Activated naive CD4-positive, alpha-beta T cell treated with anti-CD3 and anti-CD28 coated beads for 36 hours (primary cell): ENCODE measurements at regions not wholly inside any gene's neighbourhood (a gene's known extent, or its start where the extent isn't known, plus 50 kb on each side); places are given as distances from the start of the nearest gene placed in this dataset.
"Not testable (repeated sequence)": the region's sequence is repeated elsewhere in the genome, so short reads cannot be mapped to it uniquely, and the experiment has no call there.

Experiments used
- CTCF ChIA-PET: fragments of 350-600 bp; sonication (Branson Sonifier 250); formaldehyde crosslinking; loops from one replicate; lab custom pipeline; 2021; ENCODE audit warnings: antibody characterized with exemption; lab: Charles Lee
- DNase-seq: peaks from one replicate; pipeline ENCODE4 v3.0.0-alpha.2; 2020
- H3K27ac Mint-ChIP-seq: one replicate; pipeline ENCODE4 v1.8.0; 2021; ENCODE audit warnings: mild to moderate bottlenecking, mixed read lengths
- H3K27me3 Mint-ChIP-seq: one replicate; pipeline ENCODE4 v1.8.0; 2021; ENCODE audit warnings: low read depth, mixed read lengths
- H3K36me3 Mint-ChIP-seq: one replicate; pipeline ENCODE4 v1.8.0; 2021; ENCODE audit warnings: low read depth, mixed read lengths
- H3K4me1 Mint-ChIP-seq: one replicate; pipeline ENCODE4 v1.8.0; 2021; ENCODE audit warnings: low read depth, mixed read lengths
- H3K4me3 Mint-ChIP-seq: one replicate; pipeline ENCODE4 v1.8.0; 2021; ENCODE audit warnings: mild to moderate bottlenecking, moderate library complexity, mixed read lengths
- H3K9me3 Mint-ChIP-seq: one replicate; pipeline ENCODE4 v1.8.0; 2021; ENCODE audit warnings: mixed read lengths
- intact Hi-C: fragments of 100-400 bp; cut with micrococcal nuclease; formaldehyde crosslinking; loops from one replicate; pipeline ENCODE4 v1.15.1; 2023

DNA sequence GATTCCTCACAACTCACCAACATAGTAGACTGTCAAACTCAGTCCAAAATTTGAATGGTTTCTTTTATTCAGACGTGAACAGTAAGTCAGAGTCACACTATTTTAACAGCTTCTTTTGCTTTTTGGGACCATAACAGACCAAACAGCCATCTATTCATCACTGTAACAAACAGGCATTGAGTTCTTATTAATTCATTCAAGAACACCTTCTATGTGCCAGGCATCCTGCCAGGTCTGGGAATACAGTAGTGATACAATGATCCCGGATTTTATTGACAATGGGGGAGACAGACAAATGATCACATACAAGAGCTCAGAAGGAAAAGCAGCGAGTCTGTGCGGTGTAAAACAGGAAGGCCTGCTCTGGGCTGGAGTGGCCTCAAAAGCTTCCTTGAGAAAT, 153.3 kb upstream of the ERCC6L2 start:
- no peak for DNase-seq
- Mint-ChIP-seq H3K4me1 (peaks cover 34% of the 10 kb centered on the region), H3K9me3 (peaks cover 13% of the 10 kb centered on the region), H3K27ac (no peak overlapping the region), H3K4me3 (no peak overlapping the region), H3K36me3 (no peaks in the 10 kb centered on the region), H3K27me3 (peaks cover 3% of the 10 kb centered on the region)
- intact Hi-C loops: loop anchor here (5.0 to 10.0 kb wide), 2 partner anchors 230 to 1063 kb away; no protein-coding TSS in a partner anchor
- CTCF ChIA-PET: interaction anchor here (0.5 kb wide), 1 partner anchor 194 kb away, joined by 3 read pairs; no protein-coding TSS in a partner anchor

DNA sequence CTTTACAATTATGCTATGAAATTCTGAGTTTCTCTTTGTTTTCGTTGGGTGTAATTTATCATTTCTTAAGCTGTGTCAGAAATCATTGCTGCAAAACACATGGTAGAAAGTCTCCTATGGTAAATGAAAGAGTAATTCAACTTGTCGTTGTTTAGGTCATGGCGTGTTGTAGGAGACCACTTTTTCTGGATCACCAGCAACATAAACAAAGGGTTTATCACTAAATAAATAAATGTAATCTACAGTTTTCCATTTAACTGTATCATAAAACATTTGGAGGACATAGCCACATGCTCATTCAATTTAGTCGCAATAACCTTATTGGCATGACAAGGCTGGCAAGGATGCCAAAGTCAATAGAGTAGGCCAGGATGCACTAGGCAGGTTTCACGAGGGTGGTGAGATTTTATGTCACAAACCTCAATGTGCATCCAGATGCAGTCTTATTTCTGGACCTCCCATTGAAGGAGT, 154.4 kb upstream of the ERCC6L2 start:
- CTCF ChIA-PET: no interaction called here
- no peak overlapping the region for H3K4me3 Mint-ChIP-seq
- DNase-seq: no peak
- peaks cover 13% of the 10 kb centered on the region for H3K9me3 Mint-ChIP-seq
- peaks cover 34% of the 10 kb centered on the region for H3K4me1 Mint-ChIP-seq
- H3K27me3 Mint-ChIP-seq: peaks cover 3% of the 10 kb centered on the region
- intact Hi-C loops: loop anchor here (5.0 to 10.0 kb wide), 2 partner anchors 229 to 1064 kb away; no protein-coding TSS in a partner anchor
- no peaks in the 10 kb centered on the region for H3K36me3 Mint-ChIP-seq
- no peak overlapping the region for H3K27ac Mint-ChIP-seq

DNA sequence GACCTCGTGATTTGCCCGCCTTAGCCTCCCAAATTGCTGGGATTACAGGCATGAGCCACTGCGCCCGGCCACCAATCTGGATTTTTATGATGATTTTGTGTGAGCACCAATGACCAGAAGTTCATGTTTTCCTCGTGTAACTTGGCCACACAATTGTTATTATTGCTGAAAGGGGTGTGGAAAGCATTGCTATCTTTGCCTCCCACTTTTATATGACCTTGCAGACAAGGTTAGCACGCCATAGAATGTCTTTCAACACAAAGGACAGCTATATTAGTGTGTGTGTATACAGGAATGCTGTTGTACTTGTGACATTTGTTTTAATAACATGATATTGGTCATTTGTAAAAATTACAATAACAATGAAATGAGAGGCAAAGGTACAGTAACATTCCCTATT, 155.0 kb upstream of the ERCC6L2 start:
- peaks cover 3% of the 10 kb centered on the region for H3K27me3 Mint-ChIP-seq
- CTCF ChIA-PET: no interaction called here
- H3K4me1 Mint-ChIP-seq: peaks cover 29% of the 10 kb centered on the region
- H3K36me3 Mint-ChIP-seq: peaks cover 1% of the 10 kb centered on the region
- intact Hi-C loops: loop anchor here (5.0 to 10.0 kb wide), 2 partner anchors 228 to 1064 kb away; no protein-coding TSS in a partner anchor
- no peak for DNase-seq
- H3K27ac Mint-ChIP-seq: no peak overlapping the region
- H3K4me3 Mint-ChIP-seq: no peak overlapping the region
- peaks cover 12% of the 10 kb centered on the region for H3K9me3 Mint-ChIP-seq

DNA sequence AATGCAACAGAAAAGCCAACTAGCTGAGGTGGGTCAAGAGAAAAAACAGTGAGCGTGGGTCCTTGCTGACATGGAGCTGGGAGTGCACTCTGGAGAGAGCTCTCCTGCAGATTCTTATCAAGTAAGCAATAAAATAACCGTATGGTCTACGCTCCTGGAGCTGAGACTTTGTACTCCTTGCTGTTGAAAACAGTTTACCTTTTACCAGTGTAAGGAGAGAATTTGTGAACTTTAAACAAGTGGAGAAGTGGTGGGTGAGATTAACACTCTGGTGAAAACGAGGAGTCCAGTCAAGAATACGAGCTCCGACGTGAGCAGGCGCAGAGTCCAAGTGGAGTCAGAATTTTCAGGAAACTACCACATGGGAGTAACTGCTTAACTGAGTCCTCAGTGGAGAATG, 156.1 kb upstream of the ERCC6L2 start:
- H3K4me3 Mint-ChIP-seq: no peak overlapping the region
- no peak for DNase-seq
- intact Hi-C loops: no loop called here
- peaks cover 9% of the 10 kb centered on the region for H3K9me3 Mint-ChIP-seq
- no peak overlapping the region for H3K27ac Mint-ChIP-seq
- CTCF ChIA-PET: no interaction called here
- H3K27me3 Mint-ChIP-seq: peaks cover 3% of the 10 kb centered on the region
- peaks cover 18% of the 10 kb centered on the region for H3K4me1 Mint-ChIP-seq
- H3K36me3 Mint-ChIP-seq: peaks cover 4% of the 10 kb centered on the region

DNA sequence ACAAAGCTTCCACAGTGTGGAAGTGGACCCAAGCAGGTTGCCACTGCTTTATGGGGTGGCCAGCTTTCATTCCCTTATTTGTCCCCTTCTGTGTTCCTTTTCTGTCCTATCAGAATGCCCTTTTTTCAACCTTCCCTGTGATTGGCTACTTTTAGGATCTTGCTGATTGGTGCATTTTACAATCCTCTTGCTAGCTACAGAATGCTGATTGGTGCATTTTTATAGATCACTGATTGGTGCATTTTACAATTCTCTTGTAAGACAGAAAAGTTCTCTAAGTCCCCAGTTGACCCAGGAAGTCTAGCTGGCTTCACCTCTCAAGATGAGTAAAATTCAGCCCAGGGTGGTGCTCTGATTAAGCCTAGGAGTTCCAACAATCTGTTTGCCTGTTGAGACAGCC, 157.2 kb upstream of the ERCC6L2 start:
- Mint-ChIP-seq H3K4me1 (peaks cover 8% of the 10 kb centered on the region), H3K4me3 (no peak overlapping the region), H3K9me3 (peaks cover 9% of the 10 kb centered on the region), H3K36me3 (peaks cover 4% of the 10 kb centered on the region), H3K27ac (no peak overlapping the region), H3K27me3 (peaks cover 3% of the 10 kb centered on the region)
- CTCF ChIA-PET: no interaction called here
- intact Hi-C loops: no loop called here
- DNase-seq: no peak

DNA sequence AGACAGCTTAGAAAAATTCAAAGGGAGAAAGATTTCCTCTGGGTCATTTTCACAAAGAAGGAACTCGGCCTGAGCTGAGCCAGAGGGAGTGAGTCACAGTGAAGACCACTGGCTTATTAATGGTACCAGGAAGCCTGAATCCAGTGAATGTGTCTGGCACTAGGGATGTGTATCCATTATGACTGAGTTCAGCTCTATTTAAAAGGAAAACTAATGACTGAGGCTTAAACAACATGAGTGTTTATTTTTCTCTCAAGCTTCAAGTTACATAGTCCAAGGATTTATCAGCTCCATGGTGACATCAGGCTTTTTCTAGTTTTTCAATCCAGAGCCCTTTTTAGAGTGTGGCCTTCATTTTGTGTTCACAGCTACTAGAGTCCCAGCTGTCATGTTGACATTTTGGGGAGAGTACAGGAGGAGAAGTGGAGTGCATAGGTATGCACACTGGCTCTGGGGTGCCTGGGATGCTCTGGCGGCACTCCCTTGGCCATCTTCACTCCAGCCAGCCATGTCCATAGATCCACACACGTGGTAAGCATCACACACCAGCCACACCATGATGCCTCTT, 159.5 kb upstream of the ERCC6L2 start:
- peaks cover 4% of the 10 kb centered on the region for H3K36me3 Mint-ChIP-seq
- no peaks in the 10 kb centered on the region for H3K4me1 Mint-ChIP-seq
- DNase-seq: no peak
- CTCF ChIA-PET: no interaction called here
- H3K27me3 Mint-ChIP-seq: no peaks in the 10 kb centered on the region
- intact Hi-C loops: no loop called here
- H3K4me3 Mint-ChIP-seq: no peak overlapping the region
- no peak overlapping the region for H3K27ac Mint-ChIP-seq
- H3K9me3 Mint-ChIP-seq: peaks cover 9% of the 10 kb centered on the region

DNA sequence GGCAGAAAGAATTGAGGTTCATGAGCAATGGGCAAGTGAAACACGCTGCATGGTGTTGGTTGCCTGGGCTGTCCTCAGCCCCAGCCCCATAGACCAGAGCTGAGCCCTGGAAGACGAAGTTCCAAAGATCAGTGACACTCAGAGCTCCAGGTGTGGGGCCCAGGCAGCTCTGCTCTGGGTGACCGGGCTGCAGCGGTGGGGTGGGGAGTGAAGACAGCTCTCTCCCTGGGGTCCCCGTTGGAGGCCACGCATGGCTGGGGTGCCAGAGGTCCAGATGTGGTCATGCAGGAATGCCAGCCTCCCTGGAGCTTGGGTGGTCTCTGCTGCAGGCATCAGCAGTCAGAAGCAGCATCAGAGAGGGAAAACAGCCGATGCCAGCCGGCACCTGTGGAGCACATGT, 165.0 kb upstream of the ERCC6L2 start:
- Mint-ChIP-seq H3K9me3 (peaks cover 3% of the 10 kb centered on the region), H3K4me1 (no peaks in the 10 kb centered on the region), H3K27me3 (no peaks in the 10 kb centered on the region), H3K36me3 (peaks cover 3% of the 10 kb centered on the region), H3K4me3 (no peak overlapping the region), H3K27ac (no peak overlapping the region)
- CTCF ChIA-PET: interaction anchor here (0.6 kb wide), 1 partner anchor 151 kb away, joined by 3 read pairs; no protein-coding TSS in a partner anchor
- no peak for DNase-seq
- intact Hi-C loops: no loop called here

DNA sequence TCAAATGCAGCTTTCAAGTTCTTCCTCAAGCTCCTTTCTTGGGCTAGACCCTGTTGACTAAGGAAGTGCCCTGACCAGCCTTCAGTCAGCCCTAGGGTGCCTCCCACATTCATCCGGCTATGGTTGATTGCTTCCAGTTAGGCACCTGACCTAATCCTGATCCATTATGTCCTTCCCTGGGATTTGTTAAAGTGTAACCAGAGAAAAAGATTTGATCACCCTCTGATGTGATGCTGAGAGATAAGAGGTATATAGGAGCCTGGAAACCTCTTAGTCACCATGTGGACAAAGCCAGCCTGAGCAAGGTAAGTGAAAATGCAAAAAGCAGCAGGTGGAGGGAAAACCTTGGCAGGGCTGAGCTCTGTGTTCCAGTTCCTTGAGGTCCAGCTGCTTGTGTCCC, 178.8 kb upstream of the ERCC6L2 start:
- CTCF ChIA-PET: no interaction called here
- H3K27ac Mint-ChIP-seq: no peak overlapping the region
- H3K4me1 Mint-ChIP-seq: no peaks in the 10 kb centered on the region
- H3K27me3 Mint-ChIP-seq: no peaks in the 10 kb centered on the region
- peaks cover 3% of the 10 kb centered on the region for H3K9me3 Mint-ChIP-seq
- intact Hi-C loops: no loop called here
- no peak overlapping the region for H3K4me3 Mint-ChIP-seq
- no peak for DNase-seq
- no peaks in the 10 kb centered on the region for H3K36me3 Mint-ChIP-seq

DNA sequence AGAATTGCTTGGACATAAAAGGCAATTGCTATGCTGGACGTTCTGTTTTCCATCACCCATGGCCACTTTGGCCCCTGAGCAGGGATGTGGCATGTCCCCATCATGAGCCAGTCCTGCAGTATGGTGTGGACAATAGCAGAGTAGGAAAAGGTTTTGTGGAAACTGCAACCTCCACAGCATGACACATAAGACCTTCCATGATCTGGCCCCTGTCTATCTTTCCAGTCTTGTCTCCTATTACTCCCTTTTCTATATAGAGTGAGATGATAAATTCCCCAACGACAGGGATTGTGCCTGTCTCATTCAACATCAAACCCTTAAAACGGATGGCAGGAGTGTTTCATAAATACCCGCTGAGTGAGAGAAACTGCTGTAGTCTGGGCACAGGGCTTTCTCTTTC, 174.7 kb upstream of the PTCH1 start:
- Mint-ChIP-seq H3K36me3 (peaks cover 1% of the 10 kb centered on the region), H3K27ac (no peak overlapping the region), H3K4me1 (no peaks in the 10 kb centered on the region), H3K9me3 (peaks cover 3% of the 10 kb centered on the region), H3K4me3 (no peak overlapping the region), H3K27me3 (no peaks in the 10 kb centered on the region)
- no peak for DNase-seq
- intact Hi-C loops: no loop called here
- CTCF ChIA-PET: interaction anchor here (0.6 kb wide), 1 partner anchor 1749 kb away, joined by 3 read pairs; no protein-coding TSS in a partner anchor

DNA sequence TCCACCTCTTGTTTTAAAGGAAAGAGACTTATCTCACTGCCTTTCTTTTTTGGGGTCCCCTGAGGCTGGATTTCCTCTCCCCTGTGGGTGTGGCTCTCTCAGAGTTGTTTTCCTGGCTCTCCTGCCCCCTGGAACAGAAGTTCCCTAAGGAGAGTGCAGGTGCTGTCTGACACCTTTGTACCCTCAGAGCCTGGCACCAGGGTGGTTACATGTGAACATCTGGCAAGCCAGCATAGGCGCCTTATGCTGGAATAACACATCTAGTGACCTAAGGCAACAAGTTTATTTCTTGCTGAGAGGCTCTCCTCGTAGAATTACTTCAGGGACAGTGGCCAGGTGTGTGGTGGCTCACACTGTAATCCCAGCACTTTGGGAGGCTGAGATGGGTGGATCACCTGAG, 172.9 kb upstream of the PTCH1 start:
- no peak for DNase-seq
- Mint-ChIP-seq H3K9me3 (peaks cover 3% of the 10 kb centered on the region), H3K4me3 (no peak overlapping the region), H3K4me1 (no peaks in the 10 kb centered on the region), H3K27me3 (no peaks in the 10 kb centered on the region), H3K27ac (no peak overlapping the region), H3K36me3 (peaks cover 1% of the 10 kb centered on the region)
- intact Hi-C loops: no loop called here
- CTCF ChIA-PET: interaction anchor here (0.6 kb wide), 1 partner anchor 349 kb away, joined by 4 read pairs; no protein-coding TSS in a partner anchor

DNA sequence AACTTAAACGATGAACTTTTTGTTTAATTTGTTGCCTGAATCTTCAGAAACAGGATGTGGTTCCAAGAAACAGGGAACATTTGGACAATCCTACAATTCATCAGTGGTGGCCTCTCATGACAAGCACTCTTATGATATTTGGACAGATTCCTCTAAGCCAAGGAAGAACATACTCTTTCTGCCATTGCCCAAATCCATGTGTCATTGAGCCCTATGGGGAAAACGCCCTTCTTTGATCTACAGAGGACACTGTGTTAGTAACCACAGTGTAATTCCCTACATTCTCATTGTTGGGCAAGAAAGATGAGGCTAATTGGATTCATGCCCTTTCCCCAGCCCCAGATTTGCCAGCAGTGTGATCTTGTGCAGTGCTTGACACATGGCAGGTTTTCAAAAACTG, 167.7 kb upstream of the PTCH1 start:
- intact Hi-C loops: no loop called here
- CTCF ChIA-PET: no interaction called here
- Mint-ChIP-seq H3K4me1 (peaks cover 15% of the 10 kb centered on the region), H3K27me3 (no peaks in the 10 kb centered on the region), H3K9me3 (no peaks in the 10 kb centered on the region), H3K27ac (no peak overlapping the region), H3K36me3 (peaks cover 1% of the 10 kb centered on the region), H3K4me3 (no peak overlapping the region)
- no peak for DNase-seq

DNA sequence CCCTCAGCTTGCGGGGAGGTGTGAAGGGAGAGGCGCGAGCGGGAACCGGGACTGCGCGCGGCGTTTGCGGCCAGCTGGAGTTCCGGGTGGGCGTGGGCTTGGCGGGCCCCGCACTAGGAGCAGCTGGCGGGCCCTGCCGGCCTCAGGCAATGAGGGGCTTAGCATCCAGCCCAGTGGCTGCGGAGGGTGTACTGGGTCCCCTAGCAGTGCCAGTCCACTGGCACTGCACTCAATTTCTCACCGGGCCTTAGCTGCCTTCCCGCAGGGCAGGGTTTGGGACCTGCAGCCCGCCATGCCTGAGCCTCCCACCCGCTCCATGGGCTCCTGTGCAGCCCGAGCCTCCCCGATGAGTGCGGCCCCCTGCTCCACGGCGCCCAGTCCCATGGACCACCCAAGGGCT, 163.5 kb upstream of the PTCH1 start:
- H3K9me3 Mint-ChIP-seq, CTCF ChIA-PET, H3K36me3 Mint-ChIP-seq, H3K27me3 Mint-ChIP-seq, intact Hi-C loops, DNase-seq, H3K4me3 Mint-ChIP-seq, H3K27ac Mint-ChIP-seq: not testable (repeated sequence)
- peaks cover 15% of the 10 kb centered on the region for H3K4me1 Mint-ChIP-seq

DNA sequence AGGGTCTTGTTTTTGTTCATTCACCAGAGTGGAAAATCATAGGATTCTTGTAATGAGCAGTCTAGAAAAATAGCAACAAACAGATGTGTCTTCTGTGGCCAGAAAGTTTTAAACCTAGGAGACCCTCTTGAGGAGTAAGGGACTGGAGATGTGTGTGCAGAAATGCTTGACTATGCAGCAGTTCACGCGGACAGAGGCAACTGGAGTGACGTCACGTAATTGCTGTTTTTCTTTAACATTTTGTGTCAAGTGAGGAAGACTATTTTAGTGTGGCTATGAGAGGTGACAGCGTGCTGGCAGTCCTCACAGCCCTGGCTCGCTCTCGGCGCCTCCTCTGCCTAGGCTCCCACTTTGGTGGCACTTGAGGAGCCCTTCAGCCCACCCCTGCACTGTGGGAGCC, 163.1 kb upstream of the PTCH1 start:
- intact Hi-C loops: no loop called here
- H3K36me3 Mint-ChIP-seq: no peaks in the 10 kb centered on the region
- no peak overlapping the region for H3K27ac Mint-ChIP-seq
- DNase-seq: no peak
- H3K4me1 Mint-ChIP-seq: peaks cover 15% of the 10 kb centered on the region
- no peak overlapping the region for H3K4me3 Mint-ChIP-seq
- CTCF ChIA-PET: no interaction called here
- H3K27me3 Mint-ChIP-seq: no peaks in the 10 kb centered on the region
- no peaks in the 10 kb centered on the region for H3K9me3 Mint-ChIP-seq
